Subcutaneous abdominal adipose tissue (tissue), 5 donors: ENCODE measurements at regions not wholly inside any gene's neighbourhood (a gene's known extent, or its start where the extent isn't known, plus 50 kb on each side); places are given as distances from the start of the nearest gene placed in this dataset.

Experiments used
- H3K27ac ChIP-seq: one replicate; pipeline ENCODE4 v1.7.0; 2013; ENCODE audit warnings: low read depth, mild to moderate bottlenecking, inconsistent platforms, low read length, moderate library complexity
- H3K27me3 ChIP-seq, 5 donors: one replicate each; pipeline ENCODE4 v1.7.0; 2013; ENCODE audit warnings: low read length in 5 of 5, inconsistent platforms in 1 of 5; ENCODE audit not compliant: control insufficient read depth in 5 of 5, insufficient read depth in 4 of 5
- H3K36me3 ChIP-seq, 5 donors: one replicate each; pipeline ENCODE4 v1.7.0; 2013; ENCODE audit warnings: low read length in 5 of 5; ENCODE audit not compliant: control insufficient read depth in 5 of 5, insufficient read depth in 5 of 5
- H3K4me1 ChIP-seq, 5 donors: one replicate each; pipeline ENCODE4 v1.7.0; 2013; ENCODE audit warnings: low read length in 5 of 5, mild to moderate bottlenecking in 3 of 5, moderate library complexity in 1 of 5; ENCODE audit not compliant: control insufficient read depth in 5 of 5, insufficient read depth in 5 of 5
- H3K4me3 ChIP-seq, 5 donors: one replicate each; pipeline ENCODE4 v1.7.0; 2013; ENCODE audit warnings: low read length in 5 of 5, low read depth in 1 of 5
- H3K9ac ChIP-seq, 5 donors: one replicate each; pipeline ENCODE4 v1.7.0; 2013; ENCODE audit warnings: low read length in 5 of 5, mild to moderate bottlenecking in 4 of 5, moderate library complexity in 3 of 5
- H3K9me3 ChIP-seq, 5 donors: one replicate each; pipeline ENCODE4 v1.7.0; 2013; ENCODE audit warnings: low read length in 5 of 5; ENCODE audit not compliant: control insufficient read depth in 5 of 5
- donor health status: healthy.
- donor health status: healthy.
- donor health status: healthy.
- donor health status: healthy.
- donor health status: healthy.

DNA sequence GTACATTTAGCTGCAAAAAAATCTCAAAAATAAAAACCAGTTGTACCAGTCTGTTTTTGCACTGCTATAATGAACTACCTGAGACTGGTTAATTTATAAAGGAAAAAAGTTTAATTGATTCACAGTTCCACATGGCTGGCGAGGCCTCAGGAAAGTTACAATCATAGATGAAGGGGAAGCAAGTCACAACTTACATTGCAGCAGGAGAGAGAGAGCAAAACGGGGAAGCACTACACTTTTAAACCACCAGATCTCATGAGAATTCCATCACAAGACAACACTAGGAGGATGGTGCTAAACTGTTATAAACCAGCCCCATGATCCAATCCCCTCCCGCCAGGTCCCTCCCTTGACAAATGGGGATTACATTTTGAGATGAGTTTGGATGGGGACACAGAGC lies 186.0 kb downstream of the TMTC3 start:
- no peaks in the 10 kb centered on the region for H3K36me3 ChIP-seq
- H3K9ac ChIP-seq: no peak overlapping the region
- no peaks in the 10 kb centered on the region for H3K9me3 ChIP-seq
- no peak overlapping the region for H3K4me3 ChIP-seq
- no peak overlapping the region for H3K27ac ChIP-seq
- peaks cover 0 to 3% (median 0%) of the 10 kb centered on the region in 5 donors for H3K4me1 ChIP-seq
- no peaks in the 10 kb centered on the region for H3K27me3 ChIP-seq

DNA sequence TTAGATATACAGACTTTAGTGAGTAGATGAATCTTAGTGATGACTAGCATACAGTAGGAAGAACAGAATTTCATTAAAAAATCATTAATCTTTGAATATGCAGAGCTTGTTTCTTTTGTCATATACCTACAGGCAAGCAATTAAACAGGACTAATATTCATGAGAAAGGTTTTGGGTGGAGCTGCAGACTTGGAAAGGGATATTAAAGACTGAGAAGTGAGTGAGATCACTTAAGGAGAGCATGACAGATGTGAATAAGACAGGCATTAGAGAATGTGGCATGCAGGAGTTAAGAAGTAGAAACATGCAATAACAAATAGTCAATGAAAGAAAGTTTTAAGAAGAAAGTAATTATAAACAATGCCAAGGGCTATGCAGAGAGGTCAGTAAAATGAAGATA lies 187.7 kb downstream of the TMTC3 start:
- Histone ChIP-seq H3K9ac (no peak overlapping the region), H3K9me3 (no peaks in the 10 kb centered on the region), H3K4me3 (no peak overlapping the region), H3K27me3 (no peaks in the 10 kb centered on the region), H3K27ac (no peak overlapping the region), H3K36me3 (no peaks in the 10 kb centered on the region), H3K4me1 (peaks cover 0 to 3% (median 0%) of the 10 kb centered on the region in 5 donors)

DNA sequence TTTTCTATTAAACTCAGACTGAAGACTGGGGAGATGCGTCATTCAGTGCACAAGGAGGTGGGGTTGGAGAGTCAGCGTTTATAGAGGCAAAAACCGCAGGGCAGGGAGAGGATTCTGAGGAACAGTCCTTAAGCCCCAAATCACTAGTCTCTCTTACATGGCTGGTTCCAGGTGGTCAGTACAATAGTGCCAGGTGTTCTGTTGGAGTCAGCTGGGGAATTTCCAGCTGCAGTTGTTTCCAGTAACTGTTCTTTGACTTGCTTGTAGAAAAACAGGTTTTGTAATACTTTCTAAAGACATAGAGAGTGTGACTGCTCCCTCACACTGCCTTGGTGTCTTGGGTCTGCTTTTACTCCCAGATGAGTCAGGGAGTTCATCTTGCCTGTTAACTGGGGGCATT lies 192.2 kb downstream of the TMTC3 start:
- Histone ChIP-seq H3K27me3 (no peaks in the 10 kb centered on the region), H3K9me3 (no peaks in the 10 kb centered on the region), H3K4me3 (no peak overlapping the region), H3K36me3 (no peaks in the 10 kb centered on the region), H3K9ac (no peak overlapping the region), H3K4me1 (no peaks in the 10 kb centered on the region), H3K27ac (no peak overlapping the region)

DNA sequence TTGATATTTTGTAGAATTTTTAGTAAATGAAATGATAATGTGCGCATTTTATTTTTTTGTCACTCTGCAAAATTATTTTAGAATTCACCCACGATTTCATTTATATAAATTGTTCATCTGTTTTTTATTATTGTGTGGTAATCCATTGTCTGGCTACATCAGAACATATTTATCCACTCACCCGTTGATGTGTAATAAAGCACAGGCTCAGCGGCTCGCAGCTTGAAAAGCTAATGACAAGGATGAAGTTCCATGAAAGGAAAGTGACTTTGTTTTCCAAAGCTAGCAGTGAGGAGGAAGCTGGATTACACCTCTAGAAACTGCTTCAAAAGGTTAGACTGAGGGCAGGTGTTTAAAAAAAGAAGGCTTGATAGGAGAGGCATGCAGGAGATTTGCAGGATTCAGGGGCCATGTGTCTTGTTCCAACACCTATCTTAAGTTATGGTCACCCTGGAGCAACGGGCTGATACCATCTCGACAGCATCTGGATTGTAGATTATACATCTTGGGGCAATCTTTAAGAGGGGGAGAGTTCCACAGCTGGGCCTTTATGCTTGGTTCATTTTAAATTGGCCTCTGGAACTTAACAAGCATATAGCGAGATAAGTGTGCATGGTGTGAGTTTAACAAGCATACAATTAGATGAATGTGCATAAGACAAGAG lies 194.1 kb downstream of the TMTC3 start:
- Histone ChIP-seq H3K9ac (no peak overlapping the region), H3K27ac (no peak overlapping the region), H3K36me3 (no peaks in the 10 kb centered on the region), H3K4me3 (no peak overlapping the region), H3K9me3 (no peaks in the 10 kb centered on the region), H3K27me3 (no peaks in the 10 kb centered on the region), H3K4me1 (no peaks in the 10 kb centered on the region)

DNA sequence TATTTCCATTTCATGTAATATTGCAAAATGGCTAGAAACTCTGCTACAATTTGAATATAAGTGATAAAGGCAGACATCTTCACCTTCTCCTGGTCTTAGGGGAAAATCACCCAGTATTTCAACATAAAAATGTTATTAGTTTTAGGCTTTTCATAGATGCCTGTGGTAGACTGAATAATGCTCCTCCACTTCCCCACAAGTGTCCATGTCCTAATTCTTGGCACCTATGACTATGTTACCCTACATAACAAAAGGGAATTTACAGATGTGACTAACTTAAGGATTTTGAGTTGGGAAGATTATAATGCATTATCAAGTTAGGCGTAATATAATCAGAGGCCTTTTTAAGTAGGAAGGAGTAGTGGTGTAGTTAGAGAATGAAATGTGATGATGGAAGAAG lies 196.4 kb downstream of the TMTC3 start:
- no peak overlapping the region for H3K9ac ChIP-seq
- no peaks in the 10 kb centered on the region for H3K4me1 ChIP-seq
- H3K9me3 ChIP-seq: no peaks in the 10 kb centered on the region
- no peak overlapping the region for H3K4me3 ChIP-seq
- no peaks in the 10 kb centered on the region for H3K36me3 ChIP-seq
- no peaks in the 10 kb centered on the region for H3K27me3 ChIP-seq
- no peak overlapping the region for H3K27ac ChIP-seq

DNA sequence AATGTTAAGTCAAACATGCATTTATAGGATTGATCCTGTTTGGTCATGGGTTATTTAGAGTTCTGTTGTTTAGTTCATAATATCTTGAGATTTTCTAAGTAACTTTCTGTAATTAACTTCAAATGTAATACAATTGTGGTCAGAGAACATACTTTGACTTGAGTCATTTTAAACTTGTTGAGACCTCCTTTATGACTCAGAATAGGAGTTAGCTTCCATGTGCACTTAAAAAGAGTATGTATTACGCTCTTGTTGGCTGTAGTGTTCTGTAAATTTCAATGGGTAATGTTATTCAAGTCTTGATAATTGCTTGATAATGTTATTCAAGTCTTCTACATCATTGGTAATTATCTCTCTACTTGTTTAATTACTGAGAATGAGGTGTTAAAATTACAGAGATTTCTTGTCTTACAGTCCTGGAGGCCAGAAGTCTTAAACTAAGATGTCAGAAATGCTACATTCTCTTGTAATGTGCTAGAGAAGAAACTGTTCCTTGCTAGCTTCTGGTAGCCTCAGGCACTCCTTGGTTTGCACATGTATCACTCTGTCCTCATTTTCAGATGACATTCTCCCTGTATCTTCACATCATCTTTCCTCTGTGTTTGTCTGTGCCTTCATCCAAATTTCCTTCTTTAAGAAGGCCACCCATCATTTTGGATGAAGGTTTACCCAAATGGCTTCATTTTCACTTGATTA lies 197.3 kb downstream of the TMTC3 start:
- no peaks in the 10 kb centered on the region for H3K36me3 ChIP-seq
- no peaks in the 10 kb centered on the region for H3K9me3 ChIP-seq
- H3K27ac ChIP-seq: no peak overlapping the region
- H3K4me3 ChIP-seq: no peak overlapping the region
- H3K4me1 ChIP-seq: no peaks in the 10 kb centered on the region
- H3K27me3 ChIP-seq: no peaks in the 10 kb centered on the region
- no peak overlapping the region for H3K9ac ChIP-seq

DNA sequence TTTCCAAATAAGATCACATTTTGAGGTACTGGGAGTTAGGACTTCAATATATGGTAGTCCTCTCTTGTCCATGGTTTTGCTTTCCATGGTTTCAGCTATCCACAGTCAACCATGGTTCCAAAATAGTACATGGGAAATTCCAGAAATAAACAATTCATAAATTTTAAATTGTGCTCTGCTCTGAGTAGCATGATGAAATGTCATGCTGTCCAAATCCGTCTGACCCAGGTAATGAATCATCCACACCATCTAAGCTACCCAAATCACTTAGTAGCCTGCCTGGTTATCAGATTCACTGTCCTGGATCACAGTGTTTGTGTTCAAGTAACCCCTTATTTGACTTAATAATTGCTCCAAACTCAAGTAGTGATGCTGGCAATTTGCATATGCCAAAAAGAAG lies 197.9 kb downstream of the TMTC3 start:
- Histone ChIP-seq H3K27me3 (no peaks in the 10 kb centered on the region), H3K9me3 (no peaks in the 10 kb centered on the region), H3K36me3 (no peaks in the 10 kb centered on the region), H3K27ac (no peak overlapping the region), H3K4me1 (no peaks in the 10 kb centered on the region), H3K4me3 (no peak overlapping the region), H3K9ac (no peak overlapping the region)

DNA sequence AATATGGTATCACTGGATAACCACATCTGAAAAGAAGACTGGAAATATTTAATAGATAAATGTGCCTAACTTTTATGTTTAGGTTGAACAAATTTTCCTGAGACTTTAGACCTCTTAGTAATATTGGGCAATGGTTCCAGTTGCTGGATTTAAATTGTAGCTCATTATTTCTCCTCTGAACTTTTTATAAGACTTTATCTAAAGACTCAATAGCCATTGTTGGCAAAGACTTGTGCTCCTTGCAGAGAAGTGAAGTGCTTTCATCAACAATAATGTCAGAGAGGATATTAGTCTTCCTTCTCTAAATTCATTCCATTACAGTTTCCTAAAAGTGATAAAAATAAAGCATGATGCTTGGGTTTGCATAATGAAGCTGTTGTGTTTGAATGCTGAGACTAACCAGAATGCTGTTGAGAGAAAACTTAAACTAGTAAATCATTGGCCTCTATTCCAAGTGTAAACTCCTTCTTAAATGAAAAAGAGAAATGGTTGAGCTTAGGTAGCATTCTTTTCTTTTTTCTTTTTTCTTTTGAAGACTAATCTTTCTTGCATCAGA lies 200.2 kb downstream of the TMTC3 start:
- Histone ChIP-seq H3K36me3 (no peaks in the 10 kb centered on the region), H3K27me3 (no peaks in the 10 kb centered on the region), H3K9me3 (no peaks in the 10 kb centered on the region), H3K27ac (no peak overlapping the region), H3K4me1 (no peaks in the 10 kb centered on the region), H3K4me3 (no peak overlapping the region), H3K9ac (no peak overlapping the region)

DNA sequence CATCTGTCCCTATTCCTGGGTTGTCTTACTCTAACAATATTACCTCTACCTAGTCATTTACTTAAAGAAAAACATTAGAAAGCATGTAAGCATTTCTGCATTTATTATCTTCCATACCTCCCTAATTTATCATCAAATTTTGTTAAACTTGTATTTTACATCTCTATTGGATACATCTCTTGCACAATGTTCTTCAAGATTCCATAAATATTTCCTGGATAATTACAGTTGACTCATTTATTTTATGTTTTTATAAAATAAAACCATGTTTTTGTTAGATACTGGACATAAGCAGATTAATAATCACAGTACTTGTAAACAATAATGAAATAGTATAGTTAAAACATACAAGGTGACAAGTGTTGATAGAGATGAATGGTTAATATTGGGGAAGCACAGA lies 209.0 kb downstream of the TMTC3 start:
- no peaks in the 10 kb centered on the region for H3K4me1 ChIP-seq
- no peak overlapping the region for H3K9ac ChIP-seq
- H3K27me3 ChIP-seq: no peaks in the 10 kb centered on the region
- no peaks in the 10 kb centered on the region for H3K9me3 ChIP-seq
- H3K27ac ChIP-seq: no peak overlapping the region
- H3K36me3 ChIP-seq: no peaks in the 10 kb centered on the region
- H3K4me3 ChIP-seq: no peak overlapping the region

DNA sequence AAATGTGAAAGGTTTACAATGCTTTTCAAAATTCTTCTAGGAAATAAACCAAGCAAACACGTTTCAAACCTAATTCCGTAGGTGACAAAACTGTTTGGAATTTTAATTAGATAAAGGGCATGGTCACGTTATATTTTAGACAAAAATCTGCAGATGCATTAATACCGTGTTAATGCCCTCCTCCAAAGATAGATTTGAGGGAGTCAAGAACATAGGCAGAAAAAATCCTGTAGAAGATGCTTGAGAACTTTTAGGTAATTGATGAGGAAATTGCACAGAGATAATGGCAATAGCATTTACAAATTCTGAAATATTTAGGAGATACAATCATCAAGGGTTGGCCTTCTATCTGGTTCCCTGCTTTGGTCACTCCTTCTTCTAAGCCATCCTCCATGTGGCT lies 212.6 kb downstream of the TMTC3 start:
- Histone ChIP-seq H3K36me3 (no peaks in the 10 kb centered on the region), H3K9ac (no peak overlapping the region), H3K4me1 (no peaks in the 10 kb centered on the region), H3K9me3 (no peaks in the 10 kb centered on the region), H3K27me3 (no peaks in the 10 kb centered on the region), H3K4me3 (no peak overlapping the region), H3K27ac (no peak overlapping the region)
